ENCODE measurements at regions not wholly inside any gene's neighbourhood (a gene's known extent, or its start where the extent isn't known, plus 50 kb on each side); places are given as distances from the start of the nearest gene placed in this dataset.

- RAD21 ChIA-PET (ENCODE audit: unreplicated experiment): no interaction called here
- Histone ChIP-seq H3K4me3 (no peak overlapping the region), H3K4me2 (ENCODE audit: control insufficient read depth, insufficient read depth) (no peak overlapping the region), H3K27me3 (replicated peaks in 1 of 2; ENCODE audit: control insufficient read depth in 2 of 2, insufficient read depth in 2 of 2, low read length in 1 of 2) (no peaks in the 10 kb centered on the region), H4K20me1 (ENCODE audit: control insufficient read depth, insufficient read depth) (no peaks in the 10 kb centered on the region), H3K36me3 (ENCODE audit: control insufficient read depth in 2 of 2, insufficient read depth in 2 of 2, low read length in 1 of 2) (no peaks in the 10 kb centered on the region), H2AFZ (ENCODE audit: control insufficient read depth, low read depth, low read length) (no peak overlapping the region), H3K4me1 (ENCODE audit: control insufficient read depth, insufficient read depth, low read length) (no peaks in the 10 kb centered on the region), H3K79me2 (ENCODE audit: control insufficient read depth, insufficient read depth, low read length) (no peaks in the 10 kb centered on the region), H3K27ac (ENCODE audit: control insufficient read depth, insufficient read depth) (no peak overlapping the region), H3K9me3 (replicated peaks; ENCODE audit: control insufficient read depth, insufficient read depth, low read length) (no peaks in the 10 kb centered on the region), H3K9ac (ENCODE audit: control insufficient read depth, insufficient read depth, low read length) (no peak overlapping the region)
- SMC1A ChIA-PET (ENCODE audit: uncharacterized antibody, unreplicated experiment): interaction anchor here (1.4 kb wide), 1 partner anchor 24 kb away, joined by 4 read pairs; no protein-coding TSS in a partner anchor
- no peak for FAIRE-seq
- TF ChIP-seq PML (IDR thresholded peaks at IDR 0.05; ENCODE audit: low read length) (no peak), ELK1 (IDR thresholded peaks at IDR 0.05; ENCODE audit: low read depth, low read length) (no peak), SMARCA5 (IDR thresholded peaks at IDR 0.05) (no peak), KAT2A (conservative IDR thresholded peaks at IDR 0.05; ENCODE audit: control insufficient read depth, low read depth, low read length) (no peak)
- BruUV-seq (replicated peaks): no TSS peak
- ATAC-seq: no peak
- in situ Hi-C loops (cut with MboI) (no loop called here), intact Hi-C loops (cut with micrococcal nuclease; ENCODE audit: unreplicated experiment) (no loop called here)
- POLR2A ChIA-PET: no interaction called here
- no peak for DNase-seq (ENCODE audit: low read depth, low spot score)
- CTCF ChIA-PET: no interaction called here
Observed at GRCh38 chr15:36075333-36075732, 504.1 kb upstream of the CDIN1 start.

- TF ChIP-seq PRDM15 (CRISPR knock-in tag; IDR thresholded peaks at IDR 0.05) (no peak), TCF7 (IDR thresholded peaks at IDR 0.05; ENCODE audit: borderline replicate concordance) (no peak), ZNF687 (IDR thresholded peaks at IDR 0.05) (no peak), BCL3 (IDR thresholded peaks at IDR 0.05; ENCODE audit: borderline replicate concordance, insufficient read depth, low read depth, low read length, poor library complexity, severe bottlenecking) (no peak)
- BruUV-seq (replicated peaks): no TSS peak
- ATAC-seq: no peak
- no peak for FAIRE-seq
- ChIA-PET RAD21 (ENCODE audit: unreplicated experiment) (no interaction called here), POLR2A (no interaction called here), CTCF (no interaction called here), SMC1A (ENCODE audit: uncharacterized antibody, unreplicated experiment) (interaction anchor here (0.9 kb wide), 1 partner anchor 9 kb away, joined by 3 read pairs; no protein-coding TSS in a partner anchor)
- DNase-seq (ENCODE audit: low read depth, low spot score): no peak
- H3K4me2 ChIP-seq (ENCODE audit: control insufficient read depth, insufficient read depth): no peak overlapping the region
- no peak overlapping the region for H3K9ac ChIP-seq (ENCODE audit: control insufficient read depth, insufficient read depth, low read length)
- no peaks in the 10 kb centered on the region for H3K27me3 ChIP-seq (replicated peaks in 1 of 2; ENCODE audit: control insufficient read depth in 2 of 2, insufficient read depth in 2 of 2, low read length in 1 of 2)
- no peak overlapping the region for H2AFZ ChIP-seq (ENCODE audit: control insufficient read depth, low read depth, low read length)
- in situ Hi-C loops (cut with MboI) (no loop called here), intact Hi-C loops (cut with micrococcal nuclease; ENCODE audit: unreplicated experiment) (no loop called here)
- no peak overlapping the region for H3K4me3 ChIP-seq
- H3K27ac ChIP-seq (ENCODE audit: control insufficient read depth, insufficient read depth): no peak overlapping the region
- 18% methylated on average over 3 of the region's 3 CpGs for WGBS (ENCODE audit: insufficient coverage, insufficient replicate concordance, low lambda C conversion rate, missing lambda C conversion rate)
- H3K36me3 ChIP-seq (ENCODE audit: control insufficient read depth in 2 of 2, insufficient read depth in 2 of 2, low read length in 1 of 2): no peaks in the 10 kb centered on the region
- no peaks in the 10 kb centered on the region for H3K79me2 ChIP-seq (ENCODE audit: control insufficient read depth, insufficient read depth, low read length)
- H4K20me1 ChIP-seq (ENCODE audit: control insufficient read depth, insufficient read depth): no peaks in the 10 kb centered on the region
- H3K4me1 ChIP-seq (ENCODE audit: control insufficient read depth, insufficient read depth, low read length): no peaks in the 10 kb centered on the region
- H3K9me3 ChIP-seq (replicated peaks; ENCODE audit: control insufficient read depth, insufficient read depth, low read length): no peaks in the 10 kb centered on the region
Observed at GRCh38 chr15:36079021-36079420, 500.4 kb upstream of the CDIN1 start.

Measured in GM12878 (cell line).